B cell (primary cell): ENCODE measurements at regions not wholly inside any gene's neighbourhood (a gene's known extent, or its start where the extent isn't known, plus 50 kb on each side); places are given as distances from the start of the nearest gene placed in this dataset.

ENCODE experiments used
- CTCF ChIP-seq: fragments of 200-600 bp; IDR thresholded peaks from one replicate; pipeline ENCODE4 v1.8.0; 2022; ENCODE audit warnings: antibody characterized with exemption, mild to moderate bottlenecking
- EZH2 ChIP-seq: IDR thresholded peaks from 2 replicates; pipeline ENCODE4 v1.6.1; 2012; ENCODE audit warnings: borderline replicate concordance, low read depth, mild to moderate bottlenecking, moderate library complexity, low read length; ENCODE audit not compliant: insufficient read depth, poor library complexity, severe bottlenecking

- TF ChIP-seq CTCF (no peak), EZH2 (no peak)
Measured at GRCh38 chr1:60129911-60130310, 56.3 kb upstream of the C1orf87 start.
